GM12878 (cell line): ENCODE measurements at regions not wholly inside any gene's neighbourhood (a gene's known extent, or its start where the extent isn't known, plus 50 kb on each side); places are given as distances from the start of the nearest gene placed in this dataset.

Source experiments
- ATAC-seq: fragments of 200-7000 bp; cut with Tn5 transposase; 3 replicates; pipeline ENCODE4 v1.9.1; 2020; ENCODE audit warnings: mild to moderate bottlenecking, moderate library complexity
- BruUV-seq: library from RNA; stranded (reverse); fragments of 400-500 nt; replicated peaks from 2 replicates; lab custom pipeline; 2021; lab: Mats Ljungman, UMichigan
- CTCF ChIA-PET: fragments of 300-600 bp; sonication (Branson Sonifier 250); formaldehyde crosslinking; extraction: SDS; loops from one replicate; lab custom pipeline; 2021; ENCODE audit warnings: inconsistent platforms; lab: Yijun Ruan, JAX
- POLR2A ChIA-PET: fragments of 350-600 bp; formaldehyde crosslinking; extraction: SDS; loops from one replicate; lab custom pipeline; 2021; ENCODE audit warnings: inconsistent platforms; lab: Charles Lee
- RAD21 ChIA-PET: fragments of 300-600 bp; sonication (Branson Sonifier 250); formaldehyde crosslinking; loops from one replicate; lab custom pipeline; 2023; ENCODE audit warnings: antibody characterized with exemption; ENCODE audit not compliant: unreplicated experiment; lab: Charles Lee
- SMC1A ChIA-PET: fragments of 300-600 bp; sonication (Branson Sonifier 250); formaldehyde crosslinking; loops from one replicate; lab custom pipeline; 2023; ENCODE audit not compliant: unreplicated experiment, uncharacterized antibody; lab: Charles Lee
- DNase-seq: peaks from one replicate; pipeline ENCODE4 v3.0.0-alpha.2; 2011; ENCODE audit warnings: low read depth, low spot score
- FAIRE-seq: peaks from 3 replicates; lab custom pipeline; 2011; peaks lifted over from hg19 to GRCh38; lab: Jason Lieb, UNC
- H2AFZ ChIP-seq: 2 replicates; pipeline ENCODE4 v1.6.0; 2011; ENCODE audit warnings: low read depth, low read length, control low read depth; ENCODE audit not compliant: control insufficient read depth
- H3K27ac ChIP-seq: 2 replicates; pipeline ENCODE4 v1.5.1; 2011; ENCODE audit warnings: control low read depth; ENCODE audit not compliant: control insufficient read depth, insufficient read depth
- H3K27me3 ChIP-seq, 2 experiments: replicated peaks in 1 of 2; 2 replicates each; pipeline versions ENCODE4 v1.6.0 to v1.6.1; 2011; ENCODE audit warnings: low read length in 1 of 2; ENCODE audit not compliant: control insufficient read depth in 2 of 2, insufficient read depth in 2 of 2
- H3K36me3 ChIP-seq, 2 experiments: 2 replicates each; pipeline ENCODE4 v1.5.1; 2011; ENCODE audit warnings: low read length in 1 of 2; ENCODE audit not compliant: control insufficient read depth in 2 of 2, insufficient read depth in 2 of 2
- H3K4me1 ChIP-seq: 2 replicates; pipeline ENCODE4 v1.6.1; 2011; ENCODE audit warnings: mild to moderate bottlenecking, low read length, moderate library complexity, mixed read lengths; ENCODE audit not compliant: control insufficient read depth, insufficient read depth
- H3K4me2 ChIP-seq: 2 replicates; pipeline ENCODE4 v1.6.0; 2011; ENCODE audit warnings: control low read depth; ENCODE audit not compliant: control insufficient read depth, insufficient read depth
- H3K4me3 ChIP-seq: fragments of 200-600 bp; sonication (generic); 2 replicates; pipeline ENCODE4 v1.5.1; 2016
- H3K79me2 ChIP-seq: 2 replicates; pipeline ENCODE4 v1.6.0; 2011; ENCODE audit warnings: low read length; ENCODE audit not compliant: control insufficient read depth, insufficient read depth
- H3K9ac ChIP-seq: 2 replicates; pipeline ENCODE4 v1.8.0; 2011; ENCODE audit warnings: low read length, control low read depth, mixed read lengths; ENCODE audit not compliant: control insufficient read depth, insufficient read depth
- H3K9me3 ChIP-seq: replicated peaks from 3 replicates; pipeline ENCODE4 v1.5.1; 2011; ENCODE audit warnings: mild to moderate bottlenecking, low read length; ENCODE audit not compliant: control insufficient read depth, insufficient read depth
- H4K20me1 ChIP-seq: 2 replicates; pipeline ENCODE4 v1.6.0; 2011; ENCODE audit not compliant: control insufficient read depth, insufficient read depth
- CEBPZ ChIP-seq: fragments of 150-350 bp; IDR thresholded peaks from 2 replicates; pipeline ENCODE4 v1.6.1; 2016; ENCODE audit warnings: low read depth, low read length
- CREM ChIP-seq: IDR thresholded peaks from 2 replicates; pipeline ENCODE4 v1.6.1; 2014; ENCODE audit warnings: antibody characterized with exemption, low read depth
- GATAD2B ChIP-seq: fragments of 450-650 bp; conservative IDR thresholded peaks from 2 replicates; pipeline ENCODE4 v1.6.1; 2017; ENCODE audit warnings: low read depth, mild to moderate bottlenecking, moderate library complexity
- HDAC6 ChIP-seq: fragments of 200-600 bp; sonication (generic); IDR thresholded peaks from one replicate; pipeline ENCODE4 v1.8.0; 2017; ENCODE audit warnings: antibody characterized with exemption; ENCODE audit not compliant: unreplicated experiment
- HSF1 ChIP-seq: fragments of 150-350 bp; IDR thresholded peaks from 2 replicates; pipeline ENCODE4 v1.6.1; 2014; ENCODE audit warnings: mild to moderate bottlenecking, low read depth, low read length
- KLF5 ChIP-seq: fragments of 450-650 bp; IDR thresholded peaks from 2 replicates; pipeline ENCODE4 v1.6.1; 2014; ENCODE audit warnings: mild to moderate bottlenecking; ENCODE audit not compliant: partially characterized antibody
- MTA2 ChIP-seq: fragments of 450-650 bp; IDR thresholded peaks from 2 replicates; pipeline ENCODE4 v1.6.1; 2016; ENCODE audit warnings: low read depth, mild to moderate bottlenecking, moderate library complexity
- RAD51 ChIP-seq: fragments of 450-650 bp; IDR thresholded peaks from 2 replicates; pipeline ENCODE4 v1.6.1; 2016; ENCODE audit warnings: moderate library complexity, mild to moderate bottlenecking, inconsistent platforms
- SKIL ChIP-seq: fragments of 450-650 bp; IDR thresholded peaks from 2 replicates; pipeline ENCODE4 v1.6.1; 2017; ENCODE audit warnings: mild to moderate bottlenecking, low read depth, inconsistent platforms; ENCODE audit not compliant: poor library complexity, severe bottlenecking
- SUPT20H ChIP-seq: IDR thresholded peaks from 2 replicates; pipeline ENCODE4 v1.6.1; 2011; ENCODE audit warnings: low read depth, mild to moderate bottlenecking, low read length, moderate library complexity, borderline replicate concordance; ENCODE audit not compliant: control insufficient read depth
- ZBED1 ChIP-seq: IDR thresholded peaks from 2 replicates; pipeline ENCODE4 v1.6.1; 2016; ENCODE audit warnings: borderline replicate concordance
- ZBTB4 ChIP-seq: fragments of 450-650 bp; formaldehyde crosslinking; IDR thresholded peaks from 2 replicates; pipeline ENCODE4 v1.4.0; 2022; ENCODE audit warnings: mild to moderate bottlenecking, moderate library complexity
- ZNF622 ChIP-seq: fragments of 450-650 bp; IDR thresholded peaks from 2 replicates; pipeline ENCODE4 v1.6.1; 2017; ENCODE audit warnings: mild to moderate bottlenecking, inconsistent platforms
- WGBS: methylation state at CpG from one replicate; pipeline ENCODE4 v1.1.6; 2016; ENCODE audit warnings: low lambda C conversion rate; ENCODE audit not compliant: insufficient replicate concordance, insufficient coverage; ENCODE audit errors: missing lambda C conversion rate; 5-methylcytosine and 5-hydroxymethylcytosine counted together
- in situ Hi-C: fragments of 300-500 bp; cut with MboI; formaldehyde crosslinking; loops from 9 replicates; pipeline ENCODE4 v1.14.3; 2018; ENCODE audit warnings: mixed read lengths
- intact Hi-C: fragments of 100-400 bp; cut with micrococcal nuclease; formaldehyde crosslinking; loops from one replicate; pipeline ENCODE4 v1.14.2; 2022; ENCODE audit not compliant: unreplicated experiment

- Histone ChIP-seq H3K27ac (no peak overlapping the region), H4K20me1 (no peaks in the 10 kb centered on the region), H3K79me2 (no peaks in the 10 kb centered on the region), H3K4me2 (no peak overlapping the region), H3K36me3 (no peaks in the 10 kb centered on the region), H3K4me3 (no peak overlapping the region), H3K9me3 (no peaks in the 10 kb centered on the region), H3K27me3 (no peaks in the 10 kb centered on the region; a peak in 2 of 4 replicates), H3K4me1 (no peaks in the 10 kb centered on the region), H3K9ac (no peak overlapping the region), H2AFZ (no peak overlapping the region)
- in situ Hi-C loops: no loop called here
- WGBS: 36% methylated on average over 4 of the region's 4 CpGs
- ChIA-PET RAD21 (interaction anchor here (0.6 kb wide), 1 partner anchor 309 kb away, joined by 3 read pairs; no protein-coding TSS in a partner anchor), CTCF (interaction anchor here (1.3 kb wide), 1 partner anchor 72 kb away, joined by 3 read pairs; the partner anchor contains the start of gene SLC44A1), POLR2A (no interaction called here), SMC1A (no interaction called here)
- BruUV-seq: no TSS peak
- no peak for ATAC-seq
- DNase-seq: no peak
- FAIRE-seq: no peak
- intact Hi-C loops: no loop called here
- TF ChIP-seq MTA2: no peak
- TF ChIP-seq RAD51: no peak
- TF ChIP-seq ZBED1: no peak
- no peak for TF ChIP-seq HSF1
- no peak for TF ChIP-seq ZNF622
- no peak for TF ChIP-seq KLF5
- no peak for TF ChIP-seq GATAD2B
- TF ChIP-seq CREM: no peak
- TF ChIP-seq CEBPZ: no peak
- TF ChIP-seq SKIL: no peak
- TF ChIP-seq HDAC6: no peak
- no peak for TF ChIP-seq SUPT20H
- TF ChIP-seq ZBTB4: no peak
Measured at GRCh38 chr9:105173306-105173705, 71.1 kb upstream of the SLC44A1 start.
